SK-N-SH (cell line): ENCODE measurements at regions not wholly inside any gene's neighbourhood (a gene's known extent, or its start where the extent isn't known, plus 50 kb on each side); places are given as distances from the start of the nearest gene placed in this dataset.
"Not testable (repeated sequence)": the region's sequence is repeated elsewhere in the genome, so short reads cannot be mapped to it uniquely, and the experiment has no call there.

ENCODE experiments used
- CTCF ChIA-PET: fragments of 300-600, 350-600 bp; formaldehyde crosslinking; extraction: SDS; loops from one replicate; lab custom pipeline; 2021; lab: Yijun Ruan, JAX
- POLR2A ChIA-PET: fragments of 350-600 bp; sonication (Branson Sonifier 250); formaldehyde crosslinking; extraction: SDS; loops from one replicate; lab custom pipeline; 2020; ENCODE audit warnings: antibody characterized with exemption, inconsistent platforms; lab: Yijun Ruan, JAX
- DNase-seq: peaks from one replicate; pipeline ENCODE4 v3.0.0; 2012
- H2AFZ ChIP-seq: fragments of 200-600 bp; sonication (generic); 2 replicates; pipeline ENCODE4 v1.8.1; 2016; ENCODE audit warnings: antibody characterized with exemption, mild to moderate bottlenecking, low read depth
- H3F3A ChIP-seq: fragments of 200-600 bp; sonication (generic); replicated peaks from 2 replicates; pipeline ENCODE3; 2016; ENCODE audit warnings: antibody characterized with exemption, mild to moderate bottlenecking; ENCODE audit not compliant: insufficient read depth
- H3K27ac ChIP-seq, 2 experiments: fragments of 200-500 bp in 1 of 2; fragments of 200-600 bp in 1 of 2; sonication (Bioruptor generic) in 1 of 2; sonication (generic), shearing (Covaris generic) in 1 of 2; 2 replicates each; pipeline versions ENCODE4 v1.5.1 to v1.6.1; 2014 to 2016; ENCODE audit warnings: low read depth in 2 of 2, inconsistent platforms in 1 of 2, low read length in 1 of 2, mild to moderate bottlenecking in 1 of 2, mixed read lengths in 1 of 2
- H3K27me3 ChIP-seq: fragments of 200-600 bp; sonication (generic), shearing (Covaris generic); 2 replicates; pipeline ENCODE4 v1.6.1; 2016; ENCODE audit warnings: mixed run types; ENCODE audit not compliant: insufficient read depth
- H3K36me3 ChIP-seq, 2 experiments: fragments of 200-500 bp in 1 of 2; fragments of 200-600 bp in 1 of 2; sonication (Bioruptor generic) in 1 of 2; sonication (generic) in 1 of 2; replicated peaks in 1 of 2; 2 replicates each; pipeline versions ENCODE3 to v1.5.1; 2014 to 2016; ENCODE audit warnings: low read length in 1 of 2, mild to moderate bottlenecking in 1 of 2; ENCODE audit not compliant: insufficient read depth in 2 of 2, control insufficient read depth in 1 of 2
- H3K4me1 ChIP-seq, 2 experiments: fragments of 200-500 bp in 1 of 2; fragments of 200-600 bp in 1 of 2; sonication (Bioruptor generic) in 1 of 2; sonication (generic), shearing (Covaris generic) in 1 of 2; 2 replicates each; pipeline versions ENCODE4 v1.5.1 to v1.6.1; 2014 to 2016; ENCODE audit warnings: low read depth in 1 of 2, low read length in 1 of 2, mixed run types in 1 of 2; ENCODE audit not compliant: insufficient read depth in 2 of 2, control insufficient read depth in 1 of 2
- H3K4me2 ChIP-seq: fragments of 200-600 bp; sonication (generic), shearing (Covaris generic); 2 replicates; pipeline ENCODE4 v1.6.1; 2017; ENCODE audit warnings: mixed run types
- H3K4me3 ChIP-seq, 2 experiments: fragments of 200-500 bp in 1 of 2; fragments of 200-600 bp in 1 of 2; sonication (Bioruptor generic) in 1 of 2; sonication (generic), shearing (Covaris generic) in 1 of 2; 2 replicates each; pipeline versions ENCODE4 v1.5.1 to v1.8.1; 2014 to 2016; ENCODE audit warnings: low read depth in 2 of 2, inconsistent platforms in 1 of 2, low read length in 1 of 2, mild to moderate bottlenecking in 1 of 2, mixed read lengths in 1 of 2, moderate library complexity in 1 of 2
- H3K79me2 ChIP-seq: fragments of 200-600 bp; sonication (generic); 2 replicates; pipeline ENCODE4 v1.8.1; 2017; ENCODE audit warnings: mild to moderate bottlenecking; ENCODE audit not compliant: insufficient read depth
- H3K9ac ChIP-seq: fragments of 200-600 bp; sonication (generic); 2 replicates; pipeline ENCODE4 v1.6.1; 2017; ENCODE audit warnings: mixed run types
- H3K9me2 ChIP-seq: fragments of 200-600 bp; sonication (generic); 2 replicates; pipeline ENCODE4 v1.6.1; 2017; ENCODE audit warnings: mixed run types
- H3K9me3 ChIP-seq: fragments of 200-600 bp; sonication (generic); 2 replicates; pipeline ENCODE4 v1.6.1; 2017; ENCODE audit warnings: mixed run types, mild to moderate bottlenecking, moderate library complexity
- H4K20me1 ChIP-seq: fragments of 200-600 bp; sonication (generic); 2 replicates; pipeline ENCODE4 v1.6.1; 2017; ENCODE audit warnings: mild to moderate bottlenecking, mixed run types; ENCODE audit not compliant: insufficient read depth
- CHD2 ChIP-seq: fragments of 150-350 bp; IDR thresholded peaks from 2 replicates; pipeline ENCODE4 v1.6.1; 2018; ENCODE audit warnings: low read length; ENCODE audit not compliant: partially characterized antibody
- EZH2phosphoT487 ChIP-seq: fragments of 200-600 bp; sonication (generic); IDR thresholded peaks from 2 replicates; pipeline ENCODE4 v1.6.1; 2017; ENCODE audit warnings: low read depth, mixed run types, mild to moderate bottlenecking, antibody characterized with exemption, moderate library complexity, borderline replicate concordance
- FOSL2 ChIP-seq: IDR thresholded peaks from 2 replicates; pipeline ENCODE4 v1.4.0; 2012; ENCODE audit warnings: low read depth, mild to moderate bottlenecking, moderate library complexity, borderline replicate concordance
- FOXM1 ChIP-seq: IDR thresholded peaks from 2 replicates; pipeline ENCODE4 v1.4.0; 2012; ENCODE audit warnings: low read depth, mild to moderate bottlenecking
- GATA2 ChIP-seq: sonication (generic); formaldehyde crosslinking; IDR thresholded peaks from 2 replicates; pipeline ENCODE4 v1.5.0; 2020; ENCODE audit warnings: mild to moderate bottlenecking, missing genetic modification reagents
- JUND ChIP-seq: IDR thresholded peaks from 2 replicates; pipeline ENCODE4 v1.4.0; 2012
- MEF2A ChIP-seq: IDR thresholded peaks from 2 replicates; pipeline ENCODE4 v1.4.0; 2012; ENCODE audit warnings: low read depth, borderline replicate concordance
- POLR2AphosphoS5 ChIP-seq: IDR thresholded peaks from 2 replicates; pipeline ENCODE4 v1.6.1; 2012; ENCODE audit warnings: low read depth, low read length
- REST ChIP-seq: IDR thresholded peaks from 2 replicates; pipeline ENCODE4 v1.6.1; 2012; ENCODE audit warnings: mild to moderate bottlenecking, low read depth, low read length, moderate library complexity
- SIN3A ChIP-seq: IDR thresholded peaks from 2 replicates; pipeline ENCODE4 v1.6.1; 2012; ENCODE audit warnings: low read depth, mild to moderate bottlenecking, low read length, moderate library complexity, borderline replicate concordance
- SMC3 ChIP-seq: IDR thresholded peaks from 2 replicates; pipeline ENCODE4 v1.6.1; 2012; ENCODE audit warnings: low read depth, low read length, improper control_type of control experiment
- TCF12 ChIP-seq: IDR thresholded peaks from 2 replicates; pipeline ENCODE4 v1.4.0; 2012
- TEAD4 ChIP-seq: IDR thresholded peaks from 2 replicates; pipeline ENCODE4 v1.4.0; 2012; ENCODE audit warnings: mild to moderate bottlenecking, borderline replicate concordance; ENCODE audit not compliant: insufficient read depth
- USF2 ChIP-seq: fragments of 150-350 bp; IDR thresholded peaks from 2 replicates; pipeline ENCODE4 v1.6.1; 2017; ENCODE audit warnings: antibody characterized with exemption, low read length, low read depth, borderline replicate concordance
- WGBS: methylation state at CpG from one replicate; pipeline ENCODE4 v1.1.6; 2017; ENCODE audit warnings: low lambda C conversion rate; 5-methylcytosine and 5-hydroxymethylcytosine counted together

GRCh38 chr13:33355201-33355895 is 69.8 kb upstream of the STARD13 start:
- H3K9me3 ChIP-seq, result no peaks in the 10 kb centered on the region
- ChIA-PET POLR2A (no interaction called here), CTCF (interaction anchor here (0.8 to 1.0 kb wide), 2 partner anchors 13 to 20 kb away, joined by 3 read pairs; no protein-coding TSS in a partner anchor)
- H3K4me2 ChIP-seq, result no peak overlapping the region
- H3K79me2 ChIP-seq, result no peaks in the 10 kb centered on the region
- H3K9me2 ChIP-seq, result no peaks in the 10 kb centered on the region
- TF ChIP-seq FOXM1, result no peak
- TF ChIP-seq USF2, result no peak
- no peak for TF ChIP-seq TCF12
- TF ChIP-seq FOSL2, result no peak
- TF ChIP-seq EZH2phosphoT487, result no peak
- H3F3A ChIP-seq, result peaks cover 4% of the 10 kb centered on the region
- no peaks in the 10 kb centered on the region for H3K27me3 ChIP-seq
- no peaks in the 10 kb centered on the region for H4K20me1 ChIP-seq
- no peaks in the 10 kb centered on the region for H3K36me3 ChIP-seq
- 81% methylated on average over 6 of the region's 6 CpGs for WGBS
- no peak overlapping the region for H2AFZ ChIP-seq
- no peak for DNase-seq
- H3K9ac ChIP-seq, result no peak overlapping the region
- H3K27ac ChIP-seq, result no peak overlapping the region
- H3K4me3 ChIP-seq, result no peak overlapping the region
- peaks cover 3 to 6% of the 10 kb centered on the region in 2 experiments; a peak in 3 of 4 replicates for H3K4me1 ChIP-seq

- H3K9me3 ChIP-seq, H3K79me2 ChIP-seq, DNase-seq, H2AFZ ChIP-seq, H3K4me2 ChIP-seq, H3K27me3 ChIP-seq, H3K9ac ChIP-seq, H3K4me1 ChIP-seq, POLR2A ChIA-PET, H3K9me2 ChIP-seq, H3K27ac ChIP-seq, H3F3A ChIP-seq, CTCF ChIA-PET, H4K20me1 ChIP-seq, H3K4me3 ChIP-seq, H3K36me3 ChIP-seq: not testable (repeated sequence)
- WGBS, result 100% methylated on average over 1 of the region's 17 CpGs
Observed at GRCh38 chr13:33358076-33358475, 72.5 kb upstream of the STARD13 start.

GRCh38 chr13:33362986-33363727 is 77.6 kb upstream of the STARD13 start:
- Histone ChIP-seq H3K9me3 (no peaks in the 10 kb centered on the region), H2AFZ (no peak overlapping the region), H3F3A (no peaks in the 10 kb centered on the region), H3K27ac (no peak overlapping the region), H4K20me1 (no peaks in the 10 kb centered on the region), H3K4me2 (no peak overlapping the region), H3K4me1 (peaks cover 0 to 6% of the 10 kb centered on the region in 2 experiments; a peak in 3 of 4 replicates), H3K4me3 (no peak overlapping the region), H3K36me3 (no peaks in the 10 kb centered on the region), H3K9ac (no peak overlapping the region), H3K9me2 (no peaks in the 10 kb centered on the region), H3K79me2 (no peaks in the 10 kb centered on the region), H3K27me3 (no peaks in the 10 kb centered on the region)
- TF ChIP-seq POLR2AphosphoS5 (no peak), SIN3A (no peak), GATA2 (no peak), TEAD4 (no peak), CHD2 (no peak), SMC3 (no peak), FOSL2 (no peak), JUND (no peak), REST (no peak), MEF2A (no peak)
- 69% methylated on average over 2 of the region's 2 CpGs for WGBS
- ChIA-PET POLR2A (no interaction called here), CTCF (no interaction called here)
- DNase-seq, result no peak
